NAMALWA (cell line): ENCODE measurements at regions not wholly inside any gene's neighbourhood (a gene's known extent, or its start where the extent isn't known, plus 50 kb on each side); places are given as distances from the start of the nearest gene placed in this dataset.

Experiments used
- DNase-seq: peaks from one replicate; pipeline ENCODE4 v3.0.0-alpha.2; 2015; ENCODE audit warnings: low spot score

DNA sequence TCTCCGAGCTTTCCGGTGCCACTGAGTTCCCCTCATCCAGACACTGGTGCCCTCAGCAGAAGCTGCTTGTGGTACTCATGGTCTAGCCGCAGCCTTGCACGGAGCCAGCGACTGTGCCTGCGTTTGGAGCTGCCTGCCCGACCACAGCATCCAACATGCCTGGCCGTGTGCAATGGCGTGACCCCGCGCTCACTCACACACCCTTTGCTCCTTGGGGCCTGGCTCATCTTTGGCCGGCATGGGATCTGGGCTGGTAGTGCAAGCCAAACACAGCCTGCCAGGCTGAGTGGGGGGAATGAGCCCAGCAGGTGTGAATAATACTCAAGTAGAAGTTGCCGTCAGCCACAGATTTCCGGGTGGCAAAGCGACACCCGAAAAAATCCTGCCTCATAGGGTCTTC, 1178.7 kb upstream of the GBE1 start:
- DNase-seq = no peak

DNA sequence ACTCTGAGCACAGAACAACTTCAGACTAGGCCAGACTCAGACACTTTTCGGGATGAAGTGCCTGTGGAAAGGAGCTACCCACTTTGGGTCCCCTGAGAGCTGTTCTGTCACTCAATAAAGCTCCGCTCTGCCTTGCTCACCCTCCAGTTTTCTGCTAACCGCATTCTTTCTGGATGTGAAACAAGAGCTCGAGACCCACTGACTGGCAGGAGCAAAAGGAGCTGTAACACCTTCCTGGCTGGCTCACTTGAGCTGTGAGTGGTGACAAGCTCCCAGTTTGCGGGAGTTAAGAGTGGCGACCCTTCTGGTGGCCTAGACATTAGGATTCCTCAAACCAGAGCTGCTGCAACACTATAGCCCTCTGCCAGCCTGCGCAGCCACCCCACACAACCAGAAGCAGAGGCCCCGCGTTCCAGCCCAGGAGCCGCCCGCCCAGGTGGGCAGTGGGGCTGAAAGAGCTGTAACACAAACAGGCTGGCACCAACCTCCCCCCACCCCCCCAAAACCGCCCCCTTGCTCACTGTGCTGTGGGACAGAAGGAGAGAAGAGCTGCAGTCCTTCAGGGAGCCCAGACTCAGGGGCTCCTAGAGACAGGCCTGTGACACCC, 1178.1 kb upstream of the GBE1 start:
- no peak for DNase-seq

DNA sequence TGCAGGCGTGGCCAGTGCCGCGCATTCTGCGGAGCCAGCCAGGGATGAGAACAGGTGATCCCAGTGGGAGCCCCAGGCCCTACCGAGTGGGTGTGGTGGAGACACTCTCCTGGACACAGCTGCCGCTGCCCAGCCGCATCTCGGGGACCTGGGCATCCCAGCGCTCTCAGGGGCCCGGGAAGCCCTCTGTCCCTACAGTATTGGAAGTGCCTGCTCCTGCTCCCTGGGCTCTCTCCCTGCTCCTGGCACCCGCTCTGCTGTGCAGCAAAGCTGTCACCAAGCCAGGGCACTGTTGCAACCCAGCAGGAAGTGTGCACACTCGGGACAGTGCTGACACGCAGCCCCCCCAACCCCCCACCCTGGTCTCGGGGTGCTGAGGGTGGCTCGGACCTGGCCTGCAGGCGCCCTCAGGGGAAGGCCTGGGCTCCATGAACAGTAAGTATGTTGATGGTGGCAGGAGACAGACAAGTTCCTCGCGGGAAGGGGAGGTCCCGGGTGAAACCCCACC, 1177.4 kb upstream of the GBE1 start:
- no peak for DNase-seq

DNA sequence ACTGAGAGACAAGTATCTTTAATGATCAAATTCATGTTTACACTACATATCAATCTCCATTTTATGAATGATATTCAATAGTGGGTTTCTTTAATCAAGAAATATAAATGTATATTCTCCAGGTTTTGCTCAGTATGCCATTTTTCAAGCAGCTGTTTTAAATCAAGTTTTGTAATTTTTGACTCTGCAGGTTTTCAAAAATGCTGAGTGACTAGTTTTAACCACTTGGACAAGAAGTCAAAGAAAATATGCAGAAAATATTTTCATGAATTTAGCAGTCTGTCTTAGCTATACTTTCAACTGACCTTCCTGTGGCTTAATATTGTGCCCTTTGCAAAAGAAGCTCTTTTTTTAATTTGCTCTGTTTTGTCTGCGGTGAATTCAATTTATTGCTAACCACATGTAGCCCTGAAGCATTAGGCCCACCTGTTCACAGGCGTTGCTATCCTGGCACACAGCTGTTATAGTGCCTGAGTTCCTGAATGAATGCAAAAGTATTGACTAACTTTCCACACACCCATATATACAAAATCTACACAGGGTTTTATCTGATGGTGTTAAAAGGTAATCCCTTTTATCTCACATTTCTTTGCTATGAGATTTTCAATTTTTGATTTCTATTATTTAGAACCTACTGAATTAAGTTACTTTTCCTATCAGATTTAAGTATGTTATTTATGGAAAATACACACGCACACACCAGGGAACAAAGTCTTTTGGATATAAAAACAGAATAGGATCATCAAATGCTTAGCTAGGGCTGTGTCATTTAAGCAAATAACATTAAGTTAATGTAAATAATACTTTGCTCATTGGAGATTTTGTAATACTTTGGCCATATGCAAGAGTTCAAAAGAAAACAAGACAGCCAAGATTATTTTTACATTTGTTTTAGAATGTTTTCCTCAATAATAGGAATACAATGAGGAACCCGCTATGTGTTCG, 1166.1 kb upstream of the GBE1 start:
- no peak for DNase-seq

DNA sequence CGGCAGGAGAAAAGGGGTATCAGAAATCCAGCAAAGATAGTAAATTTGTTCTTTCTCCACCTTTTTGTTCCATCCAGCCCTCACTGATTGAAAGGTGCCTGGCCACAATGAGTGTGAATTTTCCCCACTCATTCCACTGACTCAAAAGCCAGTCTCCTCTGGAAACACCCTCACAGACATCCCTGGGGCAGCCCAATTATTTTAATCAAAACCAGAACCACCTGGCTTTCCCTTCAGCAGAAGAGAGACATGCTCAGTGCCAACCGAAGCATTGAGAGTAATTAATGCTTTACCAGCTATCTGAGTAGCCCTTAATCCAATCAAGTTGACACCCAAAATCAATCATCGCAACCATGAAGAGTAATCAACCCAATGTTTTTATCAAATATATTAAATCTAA, 1129.6 kb upstream of the GBE1 start:
- DNase-seq = no peak

DNA sequence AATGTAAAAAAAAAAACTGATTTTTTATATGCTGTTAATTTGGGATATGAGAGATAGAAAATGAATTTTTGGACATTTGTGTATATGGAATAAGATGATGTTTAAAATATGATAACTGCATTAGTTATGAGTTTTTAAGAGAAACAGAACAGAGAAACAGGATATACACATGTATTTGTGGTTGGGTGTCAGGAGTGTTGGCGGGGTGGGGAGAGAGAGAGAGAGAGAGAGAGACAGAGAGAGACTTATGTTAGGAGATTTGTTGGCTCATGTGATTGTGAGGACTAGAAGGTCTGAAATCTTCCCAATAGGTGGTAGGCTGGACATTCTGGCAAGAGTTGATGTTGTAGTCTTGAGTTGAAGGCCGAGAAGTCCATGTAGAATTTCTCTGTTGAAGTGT, 1121.6 kb upstream of the GBE1 start:
- no peak for DNase-seq

DNA sequence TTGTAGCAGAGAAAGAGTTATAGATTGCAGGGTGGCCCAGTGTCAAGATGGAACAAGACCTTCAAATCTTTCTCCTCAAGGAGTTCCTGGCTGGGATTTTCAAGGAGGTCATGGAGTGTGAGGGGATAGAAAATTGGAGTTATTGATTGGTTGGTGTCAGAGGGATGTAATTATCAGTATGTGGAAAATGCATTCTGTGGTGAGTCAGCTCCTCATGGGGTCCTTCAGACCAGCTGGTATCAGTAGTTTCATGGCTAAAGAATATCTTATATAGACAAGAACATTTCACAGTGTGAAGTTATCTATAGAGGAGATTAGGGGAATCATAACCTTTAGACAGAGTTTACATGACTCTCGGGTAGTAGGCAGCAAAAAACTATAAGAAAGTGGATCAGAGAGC, 1114.0 kb upstream of the GBE1 start:
- DNase-seq = no peak

DNA sequence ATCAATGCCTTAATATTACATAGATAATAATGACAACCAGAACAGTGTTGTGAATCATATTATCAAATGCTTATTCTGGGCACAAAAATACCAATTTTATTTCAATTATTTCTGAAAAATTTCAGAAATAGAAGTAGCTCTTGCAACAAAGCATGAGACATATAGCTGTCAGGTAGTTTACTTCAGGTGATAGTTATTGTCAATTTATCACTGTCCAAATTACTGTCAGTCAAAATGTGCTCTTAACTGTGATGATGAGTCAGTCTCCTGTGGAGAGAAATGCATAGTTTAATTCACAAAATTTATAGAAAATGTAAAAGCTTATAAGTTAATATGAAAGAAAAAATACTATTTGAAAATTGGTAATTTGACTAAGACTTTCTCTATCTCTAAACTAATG, 1078.4 kb upstream of the GBE1 start:
- DNase-seq = no peak

DNA sequence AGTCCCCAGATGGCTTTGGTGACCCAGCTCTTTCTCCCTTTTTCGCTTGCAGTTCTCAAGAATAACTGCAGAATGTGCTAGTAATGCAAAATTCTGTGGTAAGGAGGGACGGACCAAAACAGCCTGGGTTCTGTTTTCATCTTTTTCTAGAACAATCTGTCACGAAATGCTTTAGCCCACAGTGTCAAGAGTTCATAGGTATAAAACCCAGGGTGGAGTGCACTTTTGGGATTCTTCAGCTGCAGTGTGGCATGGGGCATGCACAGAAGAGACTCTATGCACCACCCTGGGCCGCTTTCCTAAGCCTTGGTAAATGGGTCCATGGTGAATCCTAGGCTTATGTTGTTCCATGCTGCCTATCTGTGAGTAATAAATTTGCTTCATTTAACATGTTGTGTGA, 1072.7 kb upstream of the GBE1 start:
- no peak for DNase-seq

DNA sequence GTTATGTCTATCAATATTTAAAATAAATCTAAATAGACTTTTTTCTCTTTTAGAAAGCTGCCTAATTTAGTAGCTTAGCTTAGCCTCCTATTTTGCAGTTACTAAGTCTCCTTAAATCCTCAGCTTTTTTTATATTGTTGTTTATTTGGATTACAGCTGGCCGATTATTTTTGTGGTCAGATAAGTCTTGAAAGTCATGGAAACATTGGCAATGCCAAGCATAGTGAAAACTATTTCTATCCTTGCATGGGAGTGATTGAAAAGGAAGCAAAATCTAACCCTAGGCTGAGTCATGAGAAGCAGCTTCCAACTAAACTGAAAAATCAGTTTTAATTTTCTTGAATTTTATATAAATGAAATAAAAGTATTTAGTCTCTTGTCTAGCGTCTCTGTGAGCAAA, 1063.0 kb upstream of the GBE1 start:
- no peak for DNase-seq

DNA sequence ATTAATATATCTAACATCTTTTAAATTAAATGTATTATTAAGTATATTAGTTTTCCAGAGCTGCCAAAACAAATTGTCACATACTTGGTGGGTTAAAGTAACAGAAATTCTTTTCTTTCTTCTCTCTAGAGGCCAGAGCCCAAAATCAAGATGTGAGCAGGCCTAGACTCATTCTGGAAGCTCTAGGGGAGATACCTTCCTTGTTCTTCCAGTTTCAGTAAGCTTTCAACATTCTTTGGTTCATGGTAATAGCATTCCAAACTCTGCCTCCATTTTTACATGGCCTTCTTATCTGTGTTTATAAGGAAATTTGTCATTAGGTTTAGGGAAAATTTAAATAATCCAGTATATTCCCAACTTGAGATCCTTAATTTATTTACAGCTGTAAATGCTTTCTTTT, 1054.6 kb upstream of the GBE1 start:
- no peak for DNase-seq

DNA sequence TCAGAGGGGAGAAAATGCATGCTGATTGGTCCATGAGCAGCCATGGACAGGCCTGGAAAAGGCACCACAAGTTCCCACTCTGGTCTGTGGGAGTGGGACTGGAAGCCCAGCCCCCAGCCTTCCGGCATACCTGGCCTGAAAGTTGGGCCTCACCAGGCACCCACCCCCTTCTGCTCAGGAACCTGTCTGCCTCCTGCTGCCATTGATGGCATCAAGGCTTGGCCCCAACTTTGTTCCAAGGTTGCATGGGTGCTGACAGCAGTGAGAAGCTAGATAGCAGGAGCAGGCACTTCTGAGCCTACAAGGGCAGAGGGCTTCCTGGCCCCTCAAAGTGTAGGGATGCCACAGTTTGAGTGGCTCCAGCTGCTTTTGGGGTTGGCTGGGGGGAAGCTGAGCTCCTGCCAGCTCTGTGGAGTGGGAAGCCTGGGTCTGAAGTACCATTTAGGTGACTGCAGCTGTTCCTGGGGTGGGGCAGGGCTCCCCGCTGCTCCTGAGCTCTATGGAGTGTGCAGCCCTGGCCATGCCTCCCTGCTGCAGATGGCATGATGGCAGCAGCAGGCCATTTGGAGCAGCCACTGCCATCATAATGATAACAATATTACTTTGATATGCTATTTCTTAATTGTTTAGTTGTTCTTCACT, 1054.1 kb upstream of the GBE1 start:
- no peak for DNase-seq

DNA sequence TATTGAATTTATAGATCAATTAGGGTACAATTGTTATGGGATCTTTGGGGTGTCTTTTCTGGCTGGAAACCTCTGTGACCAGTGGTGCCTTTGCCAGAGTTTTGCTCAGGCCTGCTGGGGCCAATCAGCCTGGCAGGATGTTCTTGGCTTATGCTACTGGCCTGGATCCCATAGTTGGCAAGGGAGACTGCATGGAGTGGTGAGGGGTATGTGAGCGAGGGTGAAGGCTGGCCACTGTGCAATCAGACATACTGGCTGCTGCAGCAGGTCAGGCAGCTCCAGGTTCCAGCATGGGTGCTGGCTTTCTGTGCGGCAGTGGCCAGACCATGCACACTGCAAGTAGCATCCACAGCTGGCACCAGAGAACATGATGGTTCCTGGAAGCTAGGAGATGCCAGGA, 1053.2 kb upstream of the GBE1 start:
- DNase-seq = no peak

DNA sequence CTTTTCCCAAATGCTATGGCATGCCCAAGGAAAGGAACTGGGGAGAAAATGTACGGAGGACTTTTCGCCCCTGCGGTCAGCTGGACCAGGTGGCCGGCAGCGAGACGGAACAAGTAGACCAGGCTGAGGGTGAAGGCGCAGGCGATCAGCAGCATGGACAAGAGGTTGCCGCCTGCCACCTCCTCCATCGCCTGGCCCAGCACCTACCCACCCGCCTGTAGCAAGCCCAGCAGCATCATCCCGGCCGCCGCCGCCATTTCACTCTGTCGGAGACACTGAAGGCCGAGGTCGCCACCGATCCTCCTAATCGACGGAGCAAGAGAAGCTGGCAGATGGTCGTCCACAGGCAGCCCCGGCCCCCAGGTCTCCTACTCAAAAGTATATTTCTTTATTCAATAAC, 1046.3 kb upstream of the GBE1 start:
- DNase-seq = no peak

DNA sequence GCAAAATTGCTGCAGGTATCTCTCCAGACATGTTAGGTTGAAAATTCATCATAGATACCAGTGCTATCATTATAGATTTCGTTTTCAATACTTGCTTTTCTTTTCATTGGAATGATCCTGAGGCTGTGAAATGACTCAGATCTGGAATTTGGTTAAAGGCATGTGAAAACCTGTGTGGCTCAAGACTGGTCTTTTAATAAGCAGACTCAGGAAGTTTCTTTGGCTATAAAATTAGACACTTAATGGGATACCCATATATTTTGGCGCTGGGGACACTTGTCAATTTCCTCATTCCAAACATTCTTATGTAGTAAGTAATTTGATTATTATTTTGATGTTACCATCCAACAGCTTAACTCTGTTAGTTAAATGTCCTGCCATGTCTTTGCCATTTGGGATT, 1041.1 kb upstream of the GBE1 start:
- no peak for DNase-seq

DNA sequence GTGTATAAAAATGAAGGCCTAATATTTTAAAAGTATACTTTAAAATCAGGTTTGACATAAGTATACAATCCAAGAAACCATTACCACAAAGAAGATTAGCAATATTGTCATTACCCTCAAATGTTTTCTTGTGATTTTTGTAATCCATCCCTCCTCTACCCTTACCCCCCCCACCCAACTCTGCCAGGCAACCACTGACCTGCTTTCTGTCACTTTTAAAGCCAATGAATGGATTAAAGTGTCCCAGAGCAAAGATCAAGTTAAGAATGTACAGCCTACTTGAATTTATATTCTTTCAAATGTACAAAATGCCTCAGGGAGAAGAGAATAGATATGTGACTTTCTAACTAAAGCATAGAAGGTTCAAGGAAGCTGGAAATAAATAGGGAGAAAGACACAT, 1038.8 kb upstream of the GBE1 start:
- DNase-seq = no peak

DNA sequence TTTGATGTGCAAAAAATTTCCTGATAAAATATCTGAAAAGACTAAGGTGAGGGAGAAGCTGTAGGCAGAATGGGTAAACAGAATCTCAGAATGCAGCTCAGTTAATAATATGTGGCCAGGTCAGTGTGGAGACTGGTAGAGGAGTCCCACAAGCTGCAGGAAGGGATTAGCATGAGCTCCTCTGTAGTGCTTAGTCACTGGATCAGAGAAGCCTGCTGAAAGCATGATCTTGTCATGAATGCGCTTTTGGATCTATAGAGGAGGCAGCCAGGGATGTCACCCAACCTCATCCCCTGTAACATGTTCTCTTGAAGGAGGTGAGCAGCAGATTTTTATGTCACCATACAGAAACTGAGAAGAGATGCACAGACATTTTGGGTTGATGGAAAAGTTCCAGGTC, 1035.3 kb upstream of the GBE1 start:
- no peak for DNase-seq

DNA sequence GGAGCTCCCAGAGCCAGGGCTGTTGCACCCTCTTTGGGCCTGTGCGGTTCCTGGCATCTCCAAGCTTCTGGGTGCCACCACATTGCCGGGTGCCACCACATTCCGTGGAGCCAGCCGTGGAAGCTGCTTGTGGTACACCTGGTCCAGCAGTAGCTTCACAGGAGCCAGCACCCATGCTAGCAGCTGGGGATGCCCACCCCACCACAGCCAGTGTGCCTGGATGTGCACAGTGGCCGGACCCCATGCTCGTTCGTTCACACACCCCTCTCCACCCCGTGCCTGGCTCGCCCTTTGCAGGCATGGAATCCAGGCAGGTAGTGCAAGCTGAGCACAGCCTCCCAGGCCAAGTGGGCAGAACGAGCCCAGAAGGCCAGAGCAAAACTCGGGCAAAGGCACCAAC, 1029.8 kb upstream of the GBE1 start:
- no peak for DNase-seq

DNA sequence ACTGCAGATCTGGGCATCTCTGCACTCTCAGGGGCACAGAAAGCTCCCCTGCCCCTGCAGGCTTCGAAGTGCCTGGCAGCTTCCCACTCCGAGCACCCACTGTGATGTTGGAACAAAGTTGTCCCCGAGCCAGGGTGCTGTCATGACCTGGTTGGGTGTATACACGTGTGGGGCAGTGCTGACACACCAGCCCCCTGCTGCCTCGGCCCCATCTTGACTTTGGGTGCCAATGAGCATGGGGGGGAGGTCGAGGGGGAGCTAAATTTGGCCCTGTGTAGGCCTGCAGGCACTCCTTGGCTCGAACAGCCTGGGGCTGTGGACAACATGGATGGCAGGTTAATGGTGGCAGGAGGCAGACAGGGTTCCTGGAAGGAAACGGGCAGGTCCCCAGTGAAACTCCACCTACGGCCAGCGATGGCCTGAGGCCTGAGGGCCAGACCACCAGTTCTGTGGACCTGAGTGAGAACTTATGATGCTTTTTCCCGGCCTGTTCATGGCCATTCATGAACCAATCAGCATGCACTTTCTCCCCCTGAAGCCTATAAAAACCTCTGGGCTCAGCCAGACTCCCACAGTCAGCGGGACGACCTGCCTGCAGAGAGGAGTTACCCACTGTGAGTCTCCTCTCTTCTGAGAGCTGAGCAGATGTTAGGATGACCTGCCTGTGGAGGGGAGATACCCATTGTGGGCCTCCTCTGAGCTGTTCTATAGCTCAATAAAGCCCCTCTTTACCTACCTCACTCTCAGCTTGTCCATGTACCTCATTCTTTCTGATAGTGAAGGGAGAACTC, 1029.1 kb upstream of the GBE1 start:
- no peak for DNase-seq

DNA sequence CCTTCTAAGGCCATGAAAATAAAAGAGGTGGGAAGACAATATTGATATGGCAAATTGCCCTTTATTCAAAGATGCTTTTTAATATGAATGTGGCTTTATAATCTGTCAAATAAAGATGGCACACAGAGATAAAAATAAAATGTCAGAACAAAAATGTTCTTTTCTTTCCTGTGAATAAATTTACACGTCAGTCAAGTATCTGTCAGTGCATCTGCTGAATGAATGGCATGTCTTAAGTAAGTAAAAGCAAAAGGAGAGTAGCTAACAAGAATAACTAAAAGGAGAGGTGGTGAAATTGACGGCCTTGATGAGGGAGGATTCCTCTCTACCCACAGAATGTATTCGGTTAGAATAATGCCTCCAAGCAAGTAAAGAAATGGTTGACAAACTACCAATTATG, 1021.7 kb upstream of the GBE1 start:
- DNase-seq = no peak

DNA sequence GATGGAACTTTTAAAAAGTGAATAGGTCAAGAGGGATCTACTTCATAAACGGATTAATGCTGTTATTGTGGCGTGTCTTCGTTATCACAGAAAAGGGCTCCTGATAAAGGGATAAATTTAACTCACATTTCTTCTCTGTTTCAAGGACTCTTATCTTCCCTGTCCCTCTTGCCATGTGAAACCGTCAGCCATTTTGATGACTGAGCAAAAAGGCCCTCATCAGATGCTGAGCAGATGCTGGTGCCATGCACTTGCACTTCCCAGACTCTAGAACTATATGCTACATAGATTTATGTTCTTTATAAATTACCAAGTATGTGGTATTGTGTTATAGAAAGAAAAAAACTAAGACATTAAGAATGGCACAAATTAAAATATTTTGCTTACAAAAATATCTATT, 1011.8 kb upstream of the GBE1 start:
- no peak for DNase-seq

DNA sequence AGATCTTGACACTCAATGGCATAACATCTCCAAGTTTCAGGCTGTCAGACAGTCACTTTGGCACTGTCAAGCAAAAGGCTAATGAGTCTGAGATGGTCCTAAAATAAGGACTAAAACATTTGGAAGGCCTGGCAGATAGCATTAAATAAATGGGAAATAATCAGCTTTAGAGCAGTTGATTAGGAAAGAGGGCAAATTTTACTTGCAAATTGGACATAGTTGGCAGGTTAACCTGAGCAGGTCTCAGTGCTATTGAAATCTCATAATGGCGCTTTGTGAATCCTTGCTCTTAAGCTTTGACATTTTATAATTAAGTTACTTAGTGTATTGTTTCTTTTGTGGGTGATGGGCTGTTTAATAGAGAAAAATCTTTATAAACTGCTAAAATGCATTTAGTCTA, 1003.1 kb upstream of the GBE1 start:
- no peak for DNase-seq
